HEK293 (cell line): ENCODE measurements at regions not wholly inside any gene's neighbourhood (a gene's known extent, or its start where the extent isn't known, plus 50 kb on each side); places are given as distances from the start of the nearest gene placed in this dataset.

ENCODE experiments used
- CTCF ChIA-PET: fragments of 350-600 bp; formaldehyde crosslinking; extraction: SDS; loops from one replicate; lab custom pipeline; 2021; ENCODE audit warnings: antibody characterized with exemption; lab: Yijun Ruan, JAX
- POLR2A ChIA-PET: fragments of 300-600 bp; formaldehyde crosslinking; extraction: SDS; loops from one replicate; lab custom pipeline; 2020; ENCODE audit warnings: antibody characterized with exemption, inconsistent platforms; lab: Yijun Ruan, JAX
- H3K27ac ChIP-seq: fragments of 200-500 bp; sonication (Bioruptor generic); 2 replicates; pipeline ENCODE4 v1.5.1; 2014; ENCODE audit warnings: low read depth, low read length, control low read depth, inconsistent platforms; ENCODE audit errors: extremely low read depth
- H3K36me3 ChIP-seq, 2 experiments: fragments of 200-500 bp in 1 of 2; sonication (Bioruptor generic) in 1 of 2; 1 replicate in 1 of 2; 2 replicates in 1 of 2; pipeline ENCODE4 v1.5.1; 2014 to 2017; ENCODE audit warnings: inconsistent platforms in 2 of 2, low read length in 2 of 2; ENCODE audit not compliant: control insufficient read depth in 2 of 2, insufficient read depth in 1 of 2
- H3K4me1 ChIP-seq: fragments of 200-500 bp; sonication (Bioruptor generic); 2 replicates; pipeline ENCODE4 v1.5.1; 2014; ENCODE audit warnings: mild to moderate bottlenecking, low read length, inconsistent platforms; ENCODE audit not compliant: control insufficient read depth, insufficient read depth
- H3K4me3 ChIP-seq: 2 replicates; pipeline ENCODE4 v1.5.1; 2011; ENCODE audit warnings: low read depth, mild to moderate bottlenecking, control low read depth, low read length, moderate library complexity
- H3K9me3 ChIP-seq: fragments of 200-500 bp; sonication (Bioruptor generic); 2 replicates; pipeline ENCODE4 v1.5.1; 2014; ENCODE audit warnings: low read depth, low read length, inconsistent platforms; ENCODE audit not compliant: control insufficient read depth, insufficient read depth
- KLF16 ChIP-seq: fragments of 450-650 bp; formaldehyde crosslinking; IDR thresholded peaks from 2 replicates; pipeline ENCODE4 v1.5.1; 2017; ENCODE audit warnings: missing biosample characterization, missing genetic modification characterization
- KLF7 ChIP-seq: fragments of 450-650 bp; formaldehyde crosslinking; IDR thresholded peaks from 2 replicates; pipeline ENCODE4 v1.5.1; 2016; ENCODE audit warnings: missing biosample characterization, missing genetic modification characterization, borderline replicate concordance
- ZFP3 ChIP-seq: fragments of 450-650 bp; formaldehyde crosslinking; IDR thresholded peaks from 2 replicates; pipeline ENCODE4 v1.5.1; 2016; ENCODE audit warnings: low read depth, missing biosample characterization, missing genetic modification characterization
- ZFP37 ChIP-seq: fragments of 450-650 bp; formaldehyde crosslinking; IDR thresholded peaks from 2 replicates; pipeline ENCODE4 v1.5.1; 2016; ENCODE audit warnings: missing biosample characterization, missing genetic modification characterization
- ZNF157 ChIP-seq: fragments of 450-650 bp; formaldehyde crosslinking; IDR thresholded peaks from 2 replicates; pipeline ENCODE4 v1.5.1; 2016; ENCODE audit warnings: missing biosample characterization, missing genetic modification characterization
- ZNF175 ChIP-seq: fragments of 450-650 bp; formaldehyde crosslinking; IDR thresholded peaks from 2 replicates; pipeline ENCODE4 v1.5.1; 2016; ENCODE audit warnings: missing biosample characterization, missing genetic modification characterization
- ZNF518A ChIP-seq: fragments of 450-650 bp; formaldehyde crosslinking; conservative IDR thresholded peaks from 2 replicates; pipeline ENCODE4 v1.5.1; 2016; ENCODE audit warnings: low read depth, missing biosample characterization, missing genetic modification characterization
- ZNF571 ChIP-seq: fragments of 450-650 bp; formaldehyde crosslinking; IDR thresholded peaks from 2 replicates; pipeline ENCODE4 v1.5.0; 2017; ENCODE audit warnings: missing biosample characterization, missing genetic modification characterization
- ZNF610 ChIP-seq: fragments of 450-650 bp; formaldehyde crosslinking; IDR thresholded peaks from 2 replicates; pipeline ENCODE4 v1.5.1; 2016; ENCODE audit warnings: missing biosample characterization, missing genetic modification characterization, borderline replicate concordance
- ZSCAN16 ChIP-seq: fragments of 450-650 bp; formaldehyde crosslinking; IDR thresholded peaks from 2 replicates; pipeline ENCODE4 v1.5.1; 2016; ENCODE audit warnings: missing biosample characterization, missing genetic modification characterization
- TF ChIP-seq, protein P1 (sequence below): fragments of 450-650 bp; formaldehyde crosslinking; IDR thresholded peaks from 2 replicates; pipeline ENCODE4 v1.5.1; 2017; ENCODE audit warnings: missing biosample characterization, missing genetic modification characterization
- TF ChIP-seq, protein P2 (sequence below): fragments of 450-650 bp; formaldehyde crosslinking; IDR thresholded peaks from 2 replicates; pipeline ENCODE4 v1.5.1; 2017; ENCODE audit warnings: missing biosample characterization, mild to moderate bottlenecking, missing genetic modification characterization, moderate library complexity
- TF ChIP-seq, protein P3 (sequence below): fragments of 450-650 bp; formaldehyde crosslinking; IDR thresholded peaks from 2 replicates; pipeline ENCODE4 v1.5.1; 2016; ENCODE audit warnings: missing biosample characterization, missing genetic modification characterization
- TF ChIP-seq, protein P4 (sequence below): fragments of 450-650 bp; formaldehyde crosslinking; IDR thresholded peaks from 2 replicates; pipeline ENCODE4 v1.5.0; 2017; ENCODE audit warnings: missing biosample characterization, missing genetic modification characterization, borderline replicate concordance

DNA sequence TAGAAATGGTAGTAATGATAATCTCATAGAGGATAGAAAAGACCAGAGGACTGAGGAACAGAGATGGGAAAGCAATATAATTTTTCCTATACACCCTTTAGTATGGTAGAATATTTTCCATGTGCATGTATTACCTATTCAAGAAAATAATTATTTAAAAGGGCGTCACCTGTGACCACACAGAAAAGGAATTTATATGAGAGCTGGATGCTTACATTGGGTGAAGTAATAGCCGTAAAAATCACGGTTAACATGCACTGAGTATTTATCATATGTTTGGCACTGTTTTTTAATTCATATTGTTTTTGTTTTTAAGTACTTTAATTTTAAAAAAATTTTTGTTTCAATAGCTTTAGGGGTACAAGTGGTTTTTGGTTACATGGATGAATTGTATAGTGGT lies 195.1 kb downstream of the IPMK start (continued):
- TF ChIP-seq ZNF518A (tag by site-specific recombination): no peak
- TF ChIP-seq, all 188 proteins: peak for 0

GRCh38 chr10:58070956-58071355 lies 196.7 kb downstream of the IPMK start:
- no peaks in the 10 kb centered on the region for H3K36me3 ChIP-seq
- TF ChIP-seq ZNF175 (tag by site-specific recombination): no peak
- no peak for TF ChIP-seq KLF7 (tag by site-specific recombination)
- TF ChIP-seq, protein P1, sequence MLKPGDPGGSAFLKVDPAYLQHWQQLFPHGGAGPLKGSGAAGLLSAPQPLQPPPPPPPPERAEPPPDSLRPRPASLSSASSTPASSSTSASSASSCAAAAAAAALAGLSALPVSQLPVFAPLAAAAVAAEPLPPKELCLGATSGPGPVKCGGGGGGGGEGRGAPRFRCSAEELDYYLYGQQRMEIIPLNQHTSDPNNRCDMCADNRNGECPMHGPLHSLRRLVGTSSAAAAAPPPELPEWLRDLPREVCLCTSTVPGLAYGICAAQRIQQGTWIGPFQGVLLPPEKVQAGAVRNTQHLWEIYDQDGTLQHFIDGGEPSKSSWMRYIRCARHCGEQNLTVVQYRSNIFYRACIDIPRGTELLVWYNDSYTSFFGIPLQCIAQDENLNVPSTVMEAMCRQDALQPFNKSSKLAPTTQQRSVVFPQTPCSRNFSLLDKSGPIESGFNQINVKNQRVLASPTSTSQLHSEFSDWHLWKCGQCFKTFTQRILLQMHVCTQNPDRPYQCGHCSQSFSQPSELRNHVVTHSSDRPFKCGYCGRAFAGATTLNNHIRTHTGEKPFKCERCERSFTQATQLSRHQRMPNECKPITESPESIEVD (tag by site-specific recombination): no peak
- TF ChIP-seq, protein P2, sequence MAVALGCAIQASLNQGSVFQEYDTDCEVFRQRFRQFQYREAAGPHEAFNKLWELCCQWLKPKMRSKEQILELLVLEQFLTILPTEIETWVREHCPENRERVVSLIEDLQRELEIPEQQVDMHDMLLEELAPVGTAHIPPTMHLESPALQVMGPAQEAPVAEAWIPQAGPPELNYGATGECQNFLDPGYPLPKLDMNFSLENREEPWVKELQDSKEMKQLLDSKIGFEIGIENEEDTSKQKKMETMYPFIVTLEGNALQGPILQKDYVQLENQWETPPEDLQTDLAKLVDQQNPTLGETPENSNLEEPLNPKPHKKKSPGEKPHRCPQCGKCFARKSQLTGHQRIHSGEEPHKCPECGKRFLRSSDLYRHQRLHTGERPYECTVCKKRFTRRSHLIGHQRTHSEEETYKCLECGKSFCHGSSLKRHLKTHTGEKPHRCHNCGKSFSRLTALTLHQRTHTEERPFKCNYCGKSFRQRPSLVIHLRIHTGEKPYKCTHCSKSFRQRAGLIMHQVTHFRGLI (tag by site-specific recombination): no peak
- TF ChIP-seq KLF16 (tag by site-specific recombination): no peak
- TF ChIP-seq ZSCAN16: no peak
- TF ChIP-seq ZNF571 (tag by site-specific recombination): no peak
- no peak for TF ChIP-seq ZFP37
- no peak for TF ChIP-seq ZFP3 (tag by site-specific recombination)
- TF ChIP-seq, protein P3, sequence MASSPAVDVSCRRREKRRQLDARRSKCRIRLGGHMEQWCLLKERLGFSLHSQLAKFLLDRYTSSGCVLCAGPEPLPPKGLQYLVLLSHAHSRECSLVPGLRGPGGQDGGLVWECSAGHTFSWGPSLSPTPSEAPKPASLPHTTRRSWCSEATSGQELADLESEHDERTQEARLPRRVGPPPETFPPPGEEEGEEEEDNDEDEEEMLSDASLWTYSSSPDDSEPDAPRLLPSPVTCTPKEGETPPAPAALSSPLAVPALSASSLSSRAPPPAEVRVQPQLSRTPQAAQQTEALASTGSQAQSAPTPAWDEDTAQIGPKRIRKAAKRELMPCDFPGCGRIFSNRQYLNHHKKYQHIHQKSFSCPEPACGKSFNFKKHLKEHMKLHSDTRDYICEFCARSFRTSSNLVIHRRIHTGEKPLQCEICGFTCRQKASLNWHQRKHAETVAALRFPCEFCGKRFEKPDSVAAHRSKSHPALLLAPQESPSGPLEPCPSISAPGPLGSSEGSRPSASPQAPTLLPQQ (tag by site-specific recombination): no peak
- TF ChIP-seq ZNF610 (tag by site-specific recombination): no peak
- TF ChIP-seq, protein P4, sequence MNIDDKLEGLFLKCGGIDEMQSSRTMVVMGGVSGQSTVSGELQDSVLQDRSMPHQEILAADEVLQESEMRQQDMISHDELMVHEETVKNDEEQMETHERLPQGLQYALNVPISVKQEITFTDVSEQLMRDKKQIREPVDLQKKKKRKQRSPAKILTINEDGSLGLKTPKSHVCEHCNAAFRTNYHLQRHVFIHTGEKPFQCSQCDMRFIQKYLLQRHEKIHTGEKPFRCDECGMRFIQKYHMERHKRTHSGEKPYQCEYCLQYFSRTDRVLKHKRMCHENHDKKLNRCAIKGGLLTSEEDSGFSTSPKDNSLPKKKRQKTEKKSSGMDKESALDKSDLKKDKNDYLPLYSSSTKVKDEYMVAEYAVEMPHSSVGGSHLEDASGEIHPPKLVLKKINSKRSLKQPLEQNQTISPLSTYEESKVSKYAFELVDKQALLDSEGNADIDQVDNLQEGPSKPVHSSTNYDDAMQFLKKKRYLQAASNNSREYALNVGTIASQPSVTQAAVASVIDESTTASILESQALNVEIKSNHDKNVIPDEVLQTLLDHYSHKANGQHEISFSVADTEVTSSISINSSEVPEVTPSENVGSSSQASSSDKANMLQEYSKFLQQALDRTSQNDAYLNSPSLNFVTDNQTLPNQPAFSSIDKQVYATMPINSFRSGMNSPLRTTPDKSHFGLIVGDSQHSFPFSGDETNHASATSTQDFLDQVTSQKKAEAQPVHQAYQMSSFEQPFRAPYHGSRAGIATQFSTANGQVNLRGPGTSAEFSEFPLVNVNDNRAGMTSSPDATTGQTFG: no peak
- TF ChIP-seq ZNF157 (tag by site-specific recombination): no peak
- POLR2A ChIA-PET: no interaction called here
- CTCF ChIA-PET: no interaction called here
- no peak overlapping the region for H3K4me3 ChIP-seq
- H3K27ac ChIP-seq: no peak overlapping the region
- no peaks in the 10 kb centered on the region for H3K4me1 ChIP-seq
- no peaks in the 10 kb centered on the region for H3K9me3 ChIP-seq
